Cerebellar nuclear complex (tissue), 1 donor: ENCODE measurements at regions not wholly inside any gene's neighbourhood (a gene's known extent, or its start where the extent isn't known, plus 50 kb on each side); places are given as distances from the start of the nearest gene placed in this dataset.
"Not testable (repeated sequence)": the region's sequence is repeated elsewhere in the genome, so short reads cannot be mapped to it uniquely, and the experiment has no call there.

ENCODE experiments used
- DNase-seq, 2 experiments: peaks; one replicate each; lab custom pipeline; 2025; lab: John Stamatoyannopoulos, UW

DNA sequence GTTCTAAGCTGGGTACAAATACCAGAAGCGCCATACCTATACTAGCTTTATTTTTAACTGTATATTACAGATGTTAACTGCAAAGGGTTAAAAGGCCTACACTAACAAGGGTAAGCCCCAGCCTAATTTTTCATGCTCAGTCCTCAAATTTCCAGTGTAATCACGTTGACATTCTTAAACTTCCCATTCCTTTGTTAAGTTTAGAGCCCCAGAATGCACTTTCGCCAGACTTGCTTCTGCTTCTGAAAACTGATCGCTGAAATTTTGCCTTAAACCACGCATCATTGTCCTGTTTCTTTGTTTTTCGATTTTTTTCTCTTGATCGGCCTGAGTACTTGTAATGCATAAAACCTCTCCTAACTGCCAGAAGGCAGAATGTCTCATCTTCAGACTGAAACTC is 2141.9 kb upstream of the AGA start:
- no peak for DNase-seq

DNA sequence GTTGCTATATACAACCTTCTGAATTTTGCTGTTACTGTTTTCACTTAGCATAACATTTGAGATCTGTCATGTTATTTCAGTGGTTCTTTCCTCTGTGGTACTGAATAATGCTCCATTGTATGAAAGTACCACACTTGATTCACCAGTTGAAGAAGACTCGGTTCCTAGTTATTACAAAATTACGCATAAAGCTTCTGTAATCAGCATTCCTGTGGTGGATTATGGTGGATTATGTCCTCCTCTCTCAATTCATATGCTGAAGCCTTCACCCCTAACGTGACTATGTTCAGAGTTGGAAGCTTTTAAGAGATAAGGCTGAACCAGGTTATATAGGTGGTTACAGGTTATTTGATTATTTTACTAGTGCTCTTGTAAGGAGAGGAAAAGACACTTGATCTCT is 2143.5 kb upstream of the AGA start:
- no peak for DNase-seq

GRCh38 chr4:179586460-179586859 is 2144.2 kb upstream of the AGA start:
- no peak for DNase-seq

GRCh38 chr4:179595671-179596410 is 2153.6 kb upstream of the AGA start:
- no peak for DNase-seq

- no peak for DNase-seq
Observed at GRCh38 chr4:179596621-179597020, 2154.4 kb upstream of the AGA start.

- DNase-seq = no peak
Observed at GRCh38 chr4:179597301-179597700, 2155.1 kb upstream of the AGA start.

DNA sequence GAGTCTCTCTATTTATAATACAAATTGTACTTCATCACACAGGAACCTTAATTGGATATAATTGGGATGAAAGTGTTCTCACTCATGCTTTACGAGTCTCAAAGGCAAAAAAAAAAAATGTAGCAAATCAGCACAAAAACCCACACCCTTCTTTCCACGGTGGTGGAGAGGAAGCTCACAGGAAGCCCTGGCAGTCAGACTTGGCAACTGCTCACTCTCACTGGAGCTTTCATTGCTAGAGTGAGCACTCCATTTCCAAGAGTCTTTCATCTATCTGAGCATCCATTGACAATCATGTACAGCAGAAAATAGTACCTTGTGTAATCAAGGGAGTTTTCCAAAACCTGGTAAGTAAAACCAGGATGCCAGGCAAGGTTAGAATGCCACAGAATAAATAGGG is 2159.4 kb upstream of the AGA start:
- no peak for DNase-seq

- no peak for DNase-seq
Observed at GRCh38 chr4:179605196-179605595, 2163.0 kb upstream of the AGA start.

- no peak for DNase-seq
Observed at GRCh38 chr4:179607003-179607402, 2164.8 kb upstream of the AGA start.

- DNase-seq = no peak
Observed at GRCh38 chr4:179615704-179616103, 2173.5 kb upstream of the AGA start.

DNA sequence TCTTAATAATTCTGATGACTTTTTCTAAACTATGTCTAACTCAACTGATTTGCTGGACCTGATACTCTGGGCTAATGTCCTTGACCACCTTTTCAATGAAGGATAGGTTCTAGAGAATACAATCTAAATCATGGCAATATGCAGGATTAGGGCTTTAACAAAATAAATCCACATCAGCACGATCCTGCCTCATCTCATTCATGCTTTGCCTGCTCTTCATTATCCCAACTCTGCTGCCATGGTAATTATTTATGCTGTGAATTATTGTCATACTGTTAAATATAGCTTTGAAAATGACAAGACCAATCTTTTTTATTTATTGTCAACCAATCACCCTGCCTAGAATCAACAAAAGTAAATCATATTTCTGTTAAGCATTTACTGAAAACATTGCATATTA is 2176.7 kb upstream of the AGA start:
- no peak for DNase-seq

DNA sequence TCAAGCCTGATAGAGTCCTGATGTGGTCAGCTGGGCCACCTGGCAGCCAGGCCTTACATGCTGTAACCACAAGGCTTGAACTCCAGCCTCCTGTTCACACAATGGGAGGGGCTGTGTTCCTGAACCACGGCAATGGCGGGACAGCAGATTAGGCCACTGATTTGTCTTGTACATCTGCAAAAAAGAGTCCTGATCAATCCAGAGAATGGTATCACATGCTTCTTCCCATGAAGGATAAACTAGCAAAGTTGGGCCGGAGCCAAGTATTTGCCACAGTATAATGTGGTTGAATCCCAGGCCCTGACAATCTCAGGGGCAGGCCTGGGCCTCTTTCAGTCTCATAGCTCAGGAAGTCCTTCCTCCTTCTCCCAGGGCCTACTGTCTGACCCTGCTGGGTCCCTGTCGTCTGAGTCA is 2182.5 kb upstream of the AGA start:
- no peak for DNase-seq

GRCh38 chr4:179625406-179625805 is 2183.2 kb upstream of the AGA start:
- no peak for DNase-seq

DNA sequence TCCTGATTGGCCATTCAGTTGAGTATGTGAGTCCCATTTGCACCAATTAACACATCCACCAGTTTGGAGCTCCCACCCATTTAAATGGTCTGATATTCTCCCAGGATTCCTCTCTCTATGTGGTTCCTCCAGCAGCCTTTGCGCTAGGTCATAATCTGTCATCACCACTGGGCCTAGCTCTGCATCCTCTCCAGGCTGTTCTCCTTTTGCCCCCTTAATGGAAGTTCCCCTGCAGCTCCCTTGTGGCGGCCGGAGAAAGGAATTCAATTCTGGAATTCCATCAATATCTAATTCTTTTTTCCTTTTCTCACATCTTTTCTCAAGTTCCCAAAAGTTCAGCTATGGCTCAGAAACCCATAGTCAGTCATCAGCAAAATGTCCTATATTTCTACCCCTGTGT is 2184.4 kb upstream of the AGA start:
- DNase-seq = no peak

- DNase-seq = no peak
Observed at GRCh38 chr4:179631321-179631720, 2189.1 kb upstream of the AGA start.

GRCh38 chr4:179634862-179635261 is 2192.6 kb upstream of the AGA start:
- no peak for DNase-seq

DNA sequence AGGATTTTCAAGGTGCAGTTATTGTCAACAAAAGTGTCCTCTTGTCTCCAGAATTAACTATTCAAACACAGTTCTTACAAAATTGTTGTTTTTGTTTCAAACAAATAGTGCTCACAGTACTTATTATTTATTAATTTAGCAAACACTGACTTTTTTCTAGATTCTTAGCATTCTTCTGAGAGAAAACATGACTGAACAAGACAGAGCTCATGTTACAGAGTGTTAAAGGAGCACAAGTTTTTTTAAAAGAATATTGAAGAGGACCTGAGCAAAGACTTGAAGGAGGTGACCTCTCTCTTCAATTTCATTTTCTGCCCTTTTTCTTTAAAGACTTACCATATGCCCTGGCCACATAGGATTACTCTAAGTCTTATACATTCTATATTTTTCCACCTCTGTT is 2220.3 kb upstream of the AGA start:
- DNase-seq = no peak

DNA sequence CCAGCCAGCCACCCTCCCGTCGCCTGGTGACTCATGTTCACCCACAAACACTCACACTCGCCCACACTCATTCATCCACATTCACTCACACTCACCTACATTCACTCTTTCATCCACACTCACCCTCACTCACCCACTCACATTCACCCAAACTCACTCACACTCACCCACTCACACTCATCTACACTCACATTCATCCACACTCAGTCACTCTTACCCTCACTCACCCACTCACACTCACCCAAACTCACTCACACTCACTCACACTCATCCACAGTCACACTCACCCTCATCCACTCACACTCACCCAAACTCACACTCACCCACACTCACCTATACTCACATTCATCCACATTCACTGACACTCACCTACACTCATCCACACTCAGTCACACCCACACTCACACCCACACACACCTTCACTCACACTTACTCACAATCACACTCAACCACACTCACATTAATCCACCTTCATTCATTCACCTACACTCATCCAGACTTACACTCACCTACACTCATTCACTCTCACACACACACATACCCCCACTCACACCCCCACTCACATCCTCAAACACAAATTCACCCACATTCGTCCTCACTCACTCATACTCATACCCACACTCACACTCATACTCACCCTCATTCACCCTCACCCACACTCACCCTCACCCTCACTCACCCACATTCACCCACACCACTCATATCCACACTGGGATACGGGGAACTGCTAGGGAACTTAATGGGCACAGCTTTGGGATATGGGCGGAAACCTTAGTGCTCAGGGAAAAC is 2221.6 kb upstream of the AGA start:
- DNase-seq = no peak

DNA sequence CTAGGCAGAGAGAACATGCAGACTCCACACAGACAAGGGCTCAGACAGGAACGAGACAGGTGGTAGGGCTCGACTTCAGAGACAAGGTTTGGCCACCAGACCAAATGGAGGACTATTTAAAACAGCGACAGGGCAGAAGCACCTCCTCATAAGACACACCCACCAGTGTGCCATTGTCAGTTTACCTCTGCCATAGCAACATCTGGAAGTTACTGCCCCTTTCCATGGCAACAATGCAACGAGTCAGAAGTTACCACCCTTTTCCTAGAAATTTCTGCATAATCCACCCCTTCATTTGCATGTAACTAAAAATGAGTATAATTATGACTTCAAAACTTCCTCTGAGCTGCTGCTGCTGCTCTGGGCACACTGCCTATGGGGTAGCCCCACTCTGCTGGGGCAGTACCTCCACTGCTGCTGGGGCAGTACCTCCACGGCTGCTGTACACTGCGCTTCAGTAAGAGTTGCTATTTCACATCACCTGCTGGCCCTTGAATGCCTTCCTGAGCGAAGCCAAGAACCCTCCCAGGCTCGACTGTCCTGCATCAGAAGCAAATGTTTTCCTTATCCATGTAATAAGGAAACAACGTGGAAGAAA is 2222.3 kb upstream of the AGA start:
- DNase-seq = no peak

DNA sequence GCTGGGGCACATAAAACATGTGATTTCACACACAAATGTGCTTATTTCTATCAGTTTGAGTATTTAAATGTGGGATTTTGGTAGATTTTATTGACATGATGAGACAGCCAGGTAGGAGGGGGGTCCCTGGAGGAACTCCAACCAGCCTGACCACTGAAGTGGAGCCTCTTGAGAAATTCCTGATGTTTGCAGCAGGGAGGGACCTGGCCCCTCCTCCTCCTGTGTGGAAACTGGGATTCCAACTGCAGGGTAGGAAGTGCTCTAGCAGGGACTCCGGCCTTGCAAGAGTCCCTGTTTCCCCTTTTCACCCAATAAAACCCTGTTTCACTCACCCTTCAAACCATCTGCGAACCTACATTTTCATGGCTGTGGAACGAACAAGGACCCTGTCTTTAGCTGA is 2224.0 kb upstream of the AGA start:
- no peak for DNase-seq

DNA sequence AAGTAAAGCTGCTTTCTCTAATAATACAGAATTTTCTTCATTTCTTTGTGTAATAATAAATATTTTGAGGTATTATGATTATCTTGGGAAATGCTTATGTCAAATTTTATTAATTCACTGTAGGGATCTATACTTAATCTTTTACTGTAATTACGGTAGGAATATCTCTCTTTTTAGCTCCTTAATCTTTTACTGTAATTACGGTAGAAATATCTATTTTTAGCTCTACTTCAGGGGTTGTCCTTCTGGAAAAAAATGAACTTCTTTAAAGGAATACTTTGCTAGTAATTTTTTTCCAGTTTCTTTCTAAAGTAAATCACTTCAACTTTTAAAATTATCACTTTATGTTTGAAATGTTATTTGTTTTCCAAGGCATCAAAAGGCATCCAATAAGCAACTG is 2229.4 kb upstream of the AGA start:
- DNase-seq = no peak

GRCh38 chr4:179678093-179678814 is 2236.0 kb upstream of the AGA start:
- DNase-seq = no peak

- not testable (repeated sequence) for DNase-seq
Observed at GRCh38 chr4:179683661-179684060, 2241.4 kb upstream of the AGA start.
